H9 (cell line): ENCODE measurements at regions not wholly inside any gene's neighbourhood (a gene's known extent, or its start where the extent isn't known, plus 50 kb on each side); places are given as distances from the start of the nearest gene placed in this dataset.
A peak's percentile ranks its signal among the peaks of the same experiment; 100 is the strongest.

ENCODE experiments used
- DNase-seq: peaks from one replicate; pipeline ENCODE4 v3.0.0-alpha.2; 2017
- H2AFZ ChIP-seq: one replicate; pipeline ENCODE4 v1.6.1; 2013; ENCODE audit warnings: mild to moderate bottlenecking, low read length, control low read depth, moderate library complexity
- H2AK5ac ChIP-seq: 2 replicates; pipeline ENCODE4 v1.6.1; 2013; ENCODE audit warnings: low read length, control low read depth, mixed read lengths; ENCODE audit not compliant: insufficient read length
- H2BK120ac ChIP-seq: one replicate; pipeline ENCODE4 v1.6.1; 2013; ENCODE audit warnings: low read depth, mild to moderate bottlenecking, low read length, control low read depth, inconsistent platforms; ENCODE audit not compliant: poor library complexity, severe bottlenecking
- H2BK12ac ChIP-seq: 2 replicates; pipeline ENCODE4 v1.6.1; 2013; ENCODE audit warnings: low read length, control low read depth, mixed read lengths, low read depth; ENCODE audit not compliant: insufficient read length
- H2BK15ac ChIP-seq: 2 replicates; pipeline ENCODE4 v1.6.1; 2013; ENCODE audit warnings: low read depth, low read length, control low read depth
- H2BK20ac ChIP-seq: one replicate; pipeline ENCODE4 v1.6.1; 2013; ENCODE audit warnings: low read depth, mild to moderate bottlenecking, low read length, control low read depth, inconsistent platforms; ENCODE audit not compliant: poor library complexity, severe bottlenecking
- H2BK5ac ChIP-seq: 2 replicates; pipeline ENCODE4 v1.6.1; 2013; ENCODE audit warnings: low read length, control low read depth, mixed read lengths; ENCODE audit not compliant: insufficient read length
- H3K14ac ChIP-seq: 2 replicates; pipeline ENCODE4 v1.6.1; 2013; ENCODE audit warnings: low read length, control low read depth; ENCODE audit not compliant: insufficient read depth
- H3K18ac ChIP-seq: 2 replicates; pipeline ENCODE4 v1.6.1; 2013; ENCODE audit warnings: low read depth, mild to moderate bottlenecking, mixed read lengths, low read length, control low read depth; ENCODE audit not compliant: insufficient read length
- H3K23ac ChIP-seq: 2 replicates; pipeline ENCODE4 v1.6.1; 2013; ENCODE audit warnings: low read length, control low read depth, mixed read lengths, low read depth; ENCODE audit not compliant: insufficient read length
- H3K23me2 ChIP-seq: 2 replicates; pipeline ENCODE4 v1.6.1; 2013; ENCODE audit warnings: low read depth, mild to moderate bottlenecking, mixed read lengths, low read length, control low read depth; ENCODE audit not compliant: insufficient read length, poor library complexity, severe bottlenecking
- H3K27ac ChIP-seq: 2 replicates; pipeline ENCODE4 v1.5.1; 2013; ENCODE audit warnings: low read length, control low read depth, mixed read lengths, low read depth; ENCODE audit not compliant: insufficient read length
- H3K27me3 ChIP-seq: 2 replicates; pipeline ENCODE4 v1.6.1; 2013; ENCODE audit warnings: low read length, control low read depth, inconsistent platforms; ENCODE audit not compliant: insufficient read depth
- H3K4ac ChIP-seq: 2 replicates; pipeline ENCODE4 v1.6.1; 2013; ENCODE audit warnings: low read depth, mild to moderate bottlenecking, control low read depth, inconsistent platforms, low read length, moderate library complexity
- H3K4me1 ChIP-seq: 2 replicates; pipeline ENCODE4 v1.6.1; 2013; ENCODE audit warnings: low read length, control low read depth, inconsistent platforms; ENCODE audit not compliant: insufficient read depth
- H3K4me2 ChIP-seq: 2 replicates; pipeline ENCODE4 v1.6.1; 2013; ENCODE audit warnings: low read length, control low read depth, mixed read lengths; ENCODE audit not compliant: insufficient read length, insufficient read depth
- H3K56ac ChIP-seq: 2 replicates; pipeline ENCODE4 v1.6.1; 2013; ENCODE audit warnings: low read depth, mild to moderate bottlenecking, mixed read lengths, low read length, control low read depth; ENCODE audit not compliant: insufficient read length
- H3K79me1 ChIP-seq: 2 replicates; pipeline ENCODE4 v1.6.1; 2013; ENCODE audit warnings: low read depth, mild to moderate bottlenecking, moderate library complexity, low read length, control low read depth, inconsistent platforms; ENCODE audit not compliant: insufficient read depth, poor library complexity, severe bottlenecking
- H3K79me2 ChIP-seq: 2 replicates; pipeline ENCODE4 v1.6.1; 2013; ENCODE audit warnings: low read length, control low read depth, inconsistent platforms; ENCODE audit not compliant: insufficient read depth
- H3K9ac ChIP-seq: 2 replicates; pipeline ENCODE4 v1.6.1; 2013; ENCODE audit warnings: low read length, control low read depth, mixed read lengths; ENCODE audit not compliant: insufficient read length; ENCODE audit errors: extremely low read depth
- H3K9me3 ChIP-seq: one replicate; pipeline ENCODE4 v1.6.1; 2013; ENCODE audit warnings: low read depth, low read length, inconsistent platforms; ENCODE audit not compliant: control insufficient read depth
- H3T11ph ChIP-seq: one replicate; pipeline ENCODE4 v1.6.1; 2013; ENCODE audit warnings: mild to moderate bottlenecking, low read length, control low read depth, inconsistent platforms
- H4K20me1 ChIP-seq: one replicate; pipeline ENCODE4 v1.6.1; 2013; ENCODE audit not compliant: control insufficient read depth, insufficient read length, insufficient read depth
- H4K5ac ChIP-seq: 2 replicates; pipeline ENCODE4 v1.6.1; 2013; ENCODE audit warnings: low read depth, mild to moderate bottlenecking, mixed read lengths, low read length, control low read depth; ENCODE audit not compliant: insufficient read length
- H4K8ac ChIP-seq: replicated peaks from 2 replicates; pipeline ENCODE4 v1.6.1; 2013; ENCODE audit warnings: low read length, control low read depth, mixed read lengths, low read depth; ENCODE audit not compliant: insufficient read length
- H4K91ac ChIP-seq: 2 replicates; pipeline ENCODE4 v1.6.1; 2013; ENCODE audit warnings: low read depth, mild to moderate bottlenecking, moderate library complexity, mixed read lengths, low read length, control low read depth; ENCODE audit not compliant: insufficient read length
- H3K27ac Mint-ChIP-seq, 3 experiments: 2 replicates in 2 of 3; 3 replicates in 1 of 3; pipeline ENCODE4 v1.8.0; 2020 to 2021; ENCODE audit warnings: mixed read lengths in 3 of 3, mild to moderate bottlenecking in 1 of 3, moderate library complexity in 1 of 3
- H3K27me3 Mint-ChIP-seq: 2 replicates; pipeline ENCODE4 v1.8.0; 2021; ENCODE audit warnings: low read depth, mild to moderate bottlenecking, moderate library complexity, mixed read lengths
- H3K36me3 Mint-ChIP-seq, 3 experiments: 2 replicates in 2 of 3; 3 replicates in 1 of 3; pipeline ENCODE4 v1.8.0; 2020 to 2021; ENCODE audit warnings: low read depth in 3 of 3, mixed read lengths in 3 of 3; ENCODE audit not compliant: insufficient read depth in 1 of 3
- H3K4me1 Mint-ChIP-seq, 2 experiments: 2 replicates each; pipeline ENCODE4 v1.8.0; 2020; ENCODE audit warnings: mixed read lengths in 2 of 2
- H3K4me3 Mint-ChIP-seq, 2 experiments: 2 replicates in 1 of 2; 3 replicates in 1 of 2; pipeline ENCODE4 v1.8.0; 2020 to 2021; ENCODE audit warnings: mild to moderate bottlenecking in 2 of 2, mixed read lengths in 2 of 2, moderate library complexity in 1 of 2
- H3K9me3 Mint-ChIP-seq, 2 experiments: 2 replicates in 1 of 2; 3 replicates in 1 of 2; pipeline ENCODE4 v1.8.0; 2020; ENCODE audit warnings: mild to moderate bottlenecking in 2 of 2, mixed read lengths in 2 of 2, moderate library complexity in 1 of 2
- CTCF ChIP-seq: fragments of 200-600 bp; sonication (generic); conservative IDR thresholded peaks from 3 replicates; pipeline ENCODE4 v1.8.0; 2021; ENCODE audit warnings: antibody characterized with exemption, mild to moderate bottlenecking
- WGBS: extraction: QIAGEN DNeasy Blood & Tissue Kit; methylation state at CpG from one replicate; pipeline ENCODE4 v1.1.7; 2013; ENCODE audit warnings: missing lambda C conversion rate, low lambda C conversion rate, mixed read lengths; ENCODE audit not compliant: insufficient read length; ENCODE audit errors: extremely low coverage; 5-methylcytosine and 5-hydroxymethylcytosine counted together

- Histone ChIP-seq H2BK120ac (no peak overlapping the region), H2BK12ac (no peak overlapping the region), H4K91ac (no peak overlapping the region), H3K27me3 (no peaks in the 10 kb centered on the region), H3K56ac (no peak overlapping the region), H3T11ph (no peak overlapping the region), H2BK15ac (no peak overlapping the region), H2AFZ (no peak overlapping the region), H3K4me2 (no peak overlapping the region), H2BK5ac (no peak overlapping the region), H3K79me2 (no peaks in the 10 kb centered on the region), H3K23ac (no peak overlapping the region), H4K5ac (no peak overlapping the region), H3K14ac (no peak overlapping the region), H3K23me2 (no peaks in the 10 kb centered on the region), H2AK5ac (no peak overlapping the region), H3K4me1 (peaks cover 2% of the 10 kb centered on the region; the same call in 1 of the 2 replicates), H3K9me3 (no peaks in the 10 kb centered on the region), H3K9ac (no peak overlapping the region), H4K8ac (no peak overlapping the region), H4K20me1 (no peaks in the 10 kb centered on the region), H3K27ac (no peak overlapping the region), H2BK20ac (no peak overlapping the region), H3K79me1 (no peaks in the 10 kb centered on the region), H3K4ac (no peak overlapping the region), H3K18ac (no peak overlapping the region)
- no CpG with 5 or more reads among the region's 8 CpGs for WGBS
- TF ChIP-seq CTCF: no peak
- Mint-ChIP-seq H3K9me3 (no peaks in the 10 kb centered on the region), H3K27me3 (no peaks in the 10 kb centered on the region), H3K4me3 (no peak overlapping the region), H3K4me1 (peaks cover 5 to 6% of the 10 kb centered on the region in 2 experiments; a peak in 3 of 4 replicates), H3K36me3 (peaks cover 0 to 2% (median 0%) of the 10 kb centered on the region in 3 experiments; a peak in 1 of 7 replicates), H3K27ac (peak overlapping the region in 2 of 3 experiments; percentile 32 to 94; a peak in 3 of 7 replicates)
- no peak for DNase-seq
Observed at GRCh38 chr1:173406783-173407230, 70.3 kb upstream of the PRDX6 start.
